SK-N-SH treated with all-trans-retinoic acid at 6 μM for 48 hours (cell line): ENCODE measurements at regions not wholly inside any gene's neighbourhood (a gene's known extent, or its start where the extent isn't known, plus 50 kb on each side); places are given as distances from the start of the nearest gene placed in this dataset.

Experiments
- ATAC-seq: fragments of 200-7000 bp; cut with Tn5 transposase; 3 replicates; pipeline ENCODE4 v1.9.1; 2020; ENCODE audit warnings: mild to moderate bottlenecking, moderate library complexity
- ARNTL ChIP-seq: fragments of 450-650 bp; formaldehyde crosslinking; IDR thresholded peaks from 2 replicates; pipeline ENCODE4 v1.5.0; 2020; ENCODE audit warnings: low read depth, mild to moderate bottlenecking, moderate library complexity, borderline replicate concordance
- BACH2 ChIP-seq: fragments of 250-450 bp; sonication (Bioruptor Pico); IDR thresholded peaks from 2 replicates; pipeline ENCODE4 v1.9.0; 2021; ENCODE audit warnings: mild to moderate bottlenecking, borderline replicate concordance
- CSDC2 ChIP-seq: fragments of 250-450 bp; sonication (Bioruptor Pico); IDR thresholded peaks from 2 replicates; pipeline ENCODE4 v1.5.0; 2020; ENCODE audit warnings: mild to moderate bottlenecking, moderate library complexity
- ESRRG ChIP-seq: fragments of 250-450 bp; sonication (Bioruptor Pico); IDR thresholded peaks from 2 replicates; pipeline ENCODE4 v1.6.1; 2021; ENCODE audit warnings: mild to moderate bottlenecking
- GLIS3 ChIP-seq: fragments of 250-450 bp; sonication (Bioruptor Pico); IDR thresholded peaks from 2 replicates; pipeline ENCODE4 v1.5.0; 2020; ENCODE audit warnings: mild to moderate bottlenecking, moderate library complexity
- ISL1 ChIP-seq: fragments of 250-450 bp; sonication (Bioruptor Pico); IDR thresholded peaks from 2 replicates; pipeline ENCODE4 v2.1.2; 2022; ENCODE audit warnings: mild to moderate bottlenecking, moderate library complexity
- OSR1 ChIP-seq: fragments of 250-450 bp; sonication (Bioruptor Pico); IDR thresholded peaks from 2 replicates; pipeline ENCODE4 v1.8.0; 2022; ENCODE audit warnings: moderate library complexity, mild to moderate bottlenecking, inconsistent platforms
- PPARA ChIP-seq: fragments of 250-450 bp; sonication (Bioruptor Pico); IDR thresholded peaks from 2 replicates; pipeline ENCODE4 v1.5.0; 2020; ENCODE audit warnings: mild to moderate bottlenecking, borderline replicate concordance
- RARB ChIP-seq: fragments of 250-450 bp; sonication (Bioruptor Pico); IDR thresholded peaks from 2 replicates; pipeline ENCODE4 v1.8.0; 2021; ENCODE audit warnings: mild to moderate bottlenecking, moderate library complexity
- SNAI2 ChIP-seq: fragments of 250-450 bp; sonication (Bioruptor Pico); IDR thresholded peaks from 2 replicates; pipeline ENCODE4 v1.5.0; 2020; ENCODE audit warnings: mild to moderate bottlenecking, moderate library complexity
- TCF4 ChIP-seq: fragments of 250-450 bp; sonication (Bioruptor Pico); IDR thresholded peaks from 2 replicates; pipeline ENCODE4 v1.8.0; 2021; ENCODE audit warnings: mild to moderate bottlenecking, moderate library complexity, borderline replicate concordance
- TOX ChIP-seq: fragments of 250-450 bp; sonication (Bioruptor Pico); IDR thresholded peaks from 2 replicates; pipeline ENCODE4 v1.8.0; 2021; ENCODE audit warnings: mild to moderate bottlenecking, moderate library complexity, borderline replicate concordance
- ZC3H10 ChIP-seq: fragments of 250-450 bp; sonication (Bioruptor Pico); IDR thresholded peaks from 2 replicates; pipeline ENCODE4 v1.5.1; 2021; ENCODE audit warnings: mild to moderate bottlenecking, moderate library complexity
- ZFP3 ChIP-seq: fragments of 250-450 bp; sonication (Bioruptor Pico); IDR thresholded peaks from 2 replicates; pipeline ENCODE4 v1.5.0; 2020; ENCODE audit warnings: mild to moderate bottlenecking, moderate library complexity
- ZFP30 ChIP-seq: fragments of 450-650 bp; formaldehyde crosslinking; IDR thresholded peaks from 2 replicates; pipeline ENCODE4 v1.5.0; 2022; ENCODE audit warnings: mild to moderate bottlenecking, moderate library complexity
- ZNF565 ChIP-seq: fragments of 450-650 bp; formaldehyde crosslinking; conservative IDR thresholded peaks from 2 replicates; pipeline ENCODE4 v1.5.0; 2020; ENCODE audit warnings: low read depth, mild to moderate bottlenecking, moderate library complexity
- ZNF70 ChIP-seq: fragments of 450-650 bp; formaldehyde crosslinking; IDR thresholded peaks from 2 replicates; pipeline ENCODE4 v1.5.0; 2020; ENCODE audit warnings: mild to moderate bottlenecking, moderate library complexity
- ZNF8 ChIP-seq: fragments of 450-650 bp; formaldehyde crosslinking; IDR thresholded peaks from 2 replicates; pipeline ENCODE4 v1.5.0; 2020; ENCODE audit warnings: mild to moderate bottlenecking, moderate library complexity
- TF ChIP-seq, protein P1 (sequence below): fragments of 250-450 bp; sonication (Bioruptor Pico); IDR thresholded peaks from 2 replicates; pipeline ENCODE4 v1.8.0; 2021; ENCODE audit warnings: low read depth, mild to moderate bottlenecking, moderate library complexity, borderline replicate concordance
- TF ChIP-seq, protein P2 (sequence below): fragments of 250-450 bp; sonication (Bioruptor Pico); IDR thresholded peaks from 2 replicates; pipeline ENCODE4 v1.8.0; 2020; ENCODE audit warnings: mild to moderate bottlenecking, moderate library complexity, borderline replicate concordance
- TF ChIP-seq, protein P3 (sequence below): fragments of 250-450 bp; sonication (Bioruptor Pico); IDR thresholded peaks from 2 replicates; pipeline ENCODE4 v1.5.1; 2020; ENCODE audit warnings: low read depth, mild to moderate bottlenecking, moderate library complexity
- TF ChIP-seq, protein P4 (sequence below): fragments of 250-450 bp; sonication (Bioruptor Pico); IDR thresholded peaks from 2 replicates; pipeline ENCODE4 v1.5.1; 2021; ENCODE audit warnings: mild to moderate bottlenecking, moderate library complexity

DNA sequence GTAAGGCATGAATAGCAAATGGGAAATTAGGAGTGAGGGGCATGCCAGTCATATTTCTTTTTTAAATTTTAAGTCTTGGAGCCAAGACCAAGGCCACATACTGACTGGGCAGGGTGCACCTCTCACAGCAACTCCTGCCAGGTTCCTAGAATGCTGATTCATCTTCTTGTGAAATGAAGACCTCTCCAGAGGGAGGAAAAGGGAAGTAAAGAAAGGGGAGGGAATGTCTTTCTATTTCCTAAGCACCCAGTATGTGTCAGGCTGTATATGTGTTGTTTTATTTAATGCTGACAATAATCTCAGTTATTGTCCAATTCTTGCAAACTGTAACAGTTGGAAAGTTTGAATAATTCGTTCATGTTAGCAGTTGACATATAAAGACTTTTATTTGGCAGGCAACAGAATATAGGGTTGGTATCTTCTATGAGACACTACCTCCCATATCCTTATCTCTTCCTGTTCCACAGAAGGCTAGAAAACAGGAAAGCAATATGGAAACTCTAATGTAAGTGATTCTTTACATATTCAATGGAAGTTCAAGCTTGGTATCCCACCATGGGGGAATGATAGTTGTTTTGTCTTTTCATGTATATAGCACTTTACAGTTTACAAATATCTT is 259.1 kb upstream of the USP24 start (continued):
- TF ChIP-seq, protein P1, sequence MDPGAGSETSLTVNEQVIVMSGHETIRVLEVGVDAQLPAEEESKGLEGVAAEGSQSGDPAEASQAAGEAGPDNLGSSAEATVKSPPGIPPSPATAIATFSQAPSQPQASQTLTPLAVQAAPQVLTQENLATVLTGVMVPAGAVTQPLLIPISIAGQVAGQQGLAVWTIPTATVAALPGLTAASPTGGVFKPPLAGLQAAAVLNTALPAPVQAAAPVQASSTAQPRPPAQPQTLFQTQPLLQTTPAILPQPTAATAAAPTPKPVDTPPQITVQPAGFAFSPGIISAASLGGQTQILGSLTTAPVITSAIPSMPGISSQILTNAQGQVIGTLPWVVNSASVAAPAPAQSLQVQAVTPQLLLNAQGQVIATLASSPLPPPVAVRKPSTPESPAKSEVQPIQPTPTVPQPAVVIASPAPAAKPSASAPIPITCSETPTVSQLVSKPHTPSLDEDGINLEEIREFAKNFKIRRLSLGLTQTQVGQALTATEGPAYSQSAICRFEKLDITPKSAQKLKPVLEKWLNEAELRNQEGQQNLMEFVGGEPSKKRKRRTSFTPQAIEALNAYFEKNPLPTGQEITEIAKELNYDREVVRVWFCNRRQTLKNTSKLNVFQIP (CRISPR knock-in tag): no peak

DNA sequence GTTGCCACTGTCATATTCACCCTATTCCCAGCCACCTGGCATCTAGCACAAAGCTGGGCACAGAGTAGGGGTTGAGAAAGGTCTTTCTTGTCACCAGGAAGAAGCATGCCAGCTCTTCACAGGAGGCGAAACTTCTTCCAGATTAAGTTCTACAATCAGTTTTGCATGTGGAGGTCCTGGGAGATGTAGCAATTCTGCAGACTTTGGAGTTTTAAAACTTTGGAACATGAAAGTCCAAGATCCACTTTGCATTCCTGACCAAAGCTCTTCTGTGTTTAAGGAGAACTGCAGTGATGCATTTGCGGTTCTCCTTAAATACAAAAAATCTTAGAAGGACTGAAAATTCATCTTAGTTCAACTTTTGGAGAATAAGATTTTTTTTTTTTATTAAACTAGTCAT is 258.5 kb upstream of the USP24 start:
- ATAC-seq: no peak
- no peak for TF ChIP-seq OSR1 (CRISPR knock-in tag)

DNA sequence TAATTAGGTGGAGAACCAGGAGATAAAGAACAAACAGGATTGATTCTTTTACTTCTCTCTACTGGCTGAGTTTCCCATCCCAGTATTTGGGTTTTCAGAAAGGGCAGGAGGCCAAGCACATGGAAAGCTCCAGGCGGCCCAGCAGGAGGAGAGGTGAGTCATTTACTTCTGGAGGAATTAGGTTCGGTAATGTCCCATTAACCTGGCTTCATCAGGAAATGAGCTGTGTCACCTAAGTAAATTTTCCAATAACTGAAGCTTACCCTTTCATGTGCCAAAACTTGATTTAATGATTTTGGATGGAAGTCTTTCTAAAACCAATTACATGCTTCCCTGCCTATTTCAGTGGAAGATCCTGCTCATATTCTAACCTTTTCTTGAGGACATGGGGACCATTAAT is 257.6 kb upstream of the USP24 start:
- ATAC-seq: peak; percentile 58; the same call in 2 of the 3 replicates
- TF ChIP-seq ISL1 (peak; percentile 69), ZC3H10 (peak; percentile 86), TCF4 (no peak), GLIS3 (CRISPR knock-in tag) (no peak), ZNF70 (CRISPR knock-in tag) (no peak)

DNA sequence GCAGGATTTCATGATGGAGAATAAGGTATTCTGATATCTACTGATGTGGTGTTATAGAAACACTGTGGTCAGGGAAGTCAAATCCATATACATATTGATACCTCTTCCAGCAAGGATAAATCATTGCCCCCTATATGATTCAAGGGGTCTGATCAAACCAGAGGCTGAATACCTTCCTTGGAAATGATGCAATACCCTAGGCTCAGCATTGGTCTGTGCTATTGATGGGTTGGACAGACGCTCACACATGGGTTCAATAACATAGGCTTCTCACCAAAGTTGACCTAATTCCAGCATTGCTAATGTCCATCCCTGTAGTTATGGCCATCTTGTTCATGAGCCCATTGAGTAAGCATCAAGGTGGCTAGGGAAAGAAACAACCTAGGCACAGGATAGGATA is 257.0 kb upstream of the USP24 start:
- TF ChIP-seq ZNF565 (CRISPR knock-in tag) (no peak), PPARA (CRISPR knock-in tag) (no peak), TOX (CRISPR knock-in tag) (no peak), SNAI2 (CRISPR knock-in tag) (no peak), ISL1 (no peak), ZNF8 (CRISPR knock-in tag) (no peak), BACH2 (CRISPR knock-in tag) (no peak), RARB (CRISPR knock-in tag) (no peak), TCF4 (no peak), ZFP30 (no peak), OSR1 (CRISPR knock-in tag) (no peak), ESRRG (CRISPR knock-in tag) (no peak), ZFP3 (CRISPR knock-in tag) (no peak)
- TF ChIP-seq, protein P2, sequence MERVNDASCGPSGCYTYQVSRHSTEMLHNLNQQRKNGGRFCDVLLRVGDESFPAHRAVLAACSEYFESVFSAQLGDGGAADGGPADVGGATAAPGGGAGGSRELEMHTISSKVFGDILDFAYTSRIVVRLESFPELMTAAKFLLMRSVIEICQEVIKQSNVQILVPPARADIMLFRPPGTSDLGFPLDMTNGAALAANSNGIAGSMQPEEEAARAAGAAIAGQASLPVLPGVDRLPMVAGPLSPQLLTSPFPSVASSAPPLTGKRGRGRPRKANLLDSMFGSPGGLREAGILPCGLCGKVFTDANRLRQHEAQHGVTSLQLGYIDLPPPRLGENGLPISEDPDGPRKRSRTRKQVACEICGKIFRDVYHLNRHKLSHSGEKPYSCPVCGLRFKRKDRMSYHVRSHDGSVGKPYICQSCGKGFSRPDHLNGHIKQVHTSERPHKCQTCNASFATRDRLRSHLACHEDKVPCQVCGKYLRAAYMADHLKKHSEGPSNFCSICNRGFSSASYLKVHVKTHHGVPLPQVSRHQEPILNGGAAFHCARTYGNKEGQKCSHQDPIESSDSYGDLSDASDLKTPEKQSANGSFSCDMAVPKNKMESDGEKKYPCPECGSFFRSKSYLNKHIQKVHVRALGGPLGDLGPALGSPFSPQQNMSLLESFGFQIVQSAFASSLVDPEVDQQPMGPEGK (CRISPR knock-in tag): no peak
- TF ChIP-seq, protein P1 (CRISPR knock-in tag): no peak
- TF ChIP-seq, protein P3, sequence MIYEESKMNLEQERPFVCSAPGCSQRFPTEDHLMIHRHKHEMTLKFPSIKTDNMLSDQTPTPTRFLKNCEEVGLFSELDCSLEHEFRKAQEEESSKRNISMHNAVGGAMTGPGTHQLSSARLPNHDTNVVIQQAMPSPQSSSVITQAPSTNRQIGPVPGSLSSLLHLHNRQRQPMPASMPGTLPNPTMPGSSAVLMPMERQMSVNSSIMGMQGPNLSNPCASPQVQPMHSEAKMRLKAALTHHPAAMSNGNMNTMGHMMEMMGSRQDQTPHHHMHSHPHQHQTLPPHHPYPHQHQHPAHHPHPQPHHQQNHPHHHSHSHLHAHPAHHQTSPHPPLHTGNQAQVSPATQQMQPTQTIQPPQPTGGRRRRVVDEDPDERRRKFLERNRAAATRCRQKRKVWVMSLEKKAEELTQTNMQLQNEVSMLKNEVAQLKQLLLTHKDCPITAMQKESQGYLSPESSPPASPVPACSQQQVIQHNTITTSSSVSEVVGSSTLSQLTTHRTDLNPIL (CRISPR knock-in tag): no peak
- ATAC-seq: no peak

DNA sequence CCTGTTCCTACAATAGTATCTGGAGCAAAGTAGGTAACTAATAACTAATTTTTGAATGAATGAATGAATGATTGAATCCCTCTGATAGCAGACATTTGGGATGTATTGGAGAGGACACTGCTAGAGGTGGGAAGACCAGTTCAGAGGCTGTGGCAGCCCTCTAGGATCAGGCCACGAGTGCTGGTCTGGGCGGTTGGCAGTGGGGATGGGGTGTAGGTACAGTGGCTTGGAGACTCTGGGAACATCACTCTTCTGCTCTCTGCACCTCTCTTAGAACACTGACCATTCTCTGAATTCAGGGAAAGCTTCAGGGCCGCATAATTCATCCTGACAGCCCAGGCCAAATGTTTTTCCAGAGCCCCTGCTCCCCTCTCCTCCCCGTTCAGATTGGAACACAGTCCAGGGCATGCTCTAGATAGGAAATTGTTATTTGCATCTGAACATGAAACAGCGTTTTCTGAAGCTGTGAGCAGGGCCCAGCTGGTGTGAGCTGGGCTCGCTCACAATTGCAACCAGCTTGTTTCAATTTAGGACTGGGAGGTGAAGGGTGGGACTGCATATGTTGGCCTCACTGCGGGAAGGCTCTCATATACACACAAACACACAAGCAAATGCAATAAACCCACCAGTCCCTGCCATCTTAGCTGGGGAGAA is 253.1 kb upstream of the USP24 start:
- ATAC-seq: peak; percentile 36; the same call in 2 of the 3 replicates
- TF ChIP-seq ISL1: no peak
- TF ChIP-seq BACH2 (CRISPR knock-in tag): no peak
- TF ChIP-seq GLIS3 (CRISPR knock-in tag): no peak
- TF ChIP-seq RARB (CRISPR knock-in tag): no peak
- TF ChIP-seq, protein P3 (CRISPR knock-in tag): no peak
- TF ChIP-seq, protein P4, sequence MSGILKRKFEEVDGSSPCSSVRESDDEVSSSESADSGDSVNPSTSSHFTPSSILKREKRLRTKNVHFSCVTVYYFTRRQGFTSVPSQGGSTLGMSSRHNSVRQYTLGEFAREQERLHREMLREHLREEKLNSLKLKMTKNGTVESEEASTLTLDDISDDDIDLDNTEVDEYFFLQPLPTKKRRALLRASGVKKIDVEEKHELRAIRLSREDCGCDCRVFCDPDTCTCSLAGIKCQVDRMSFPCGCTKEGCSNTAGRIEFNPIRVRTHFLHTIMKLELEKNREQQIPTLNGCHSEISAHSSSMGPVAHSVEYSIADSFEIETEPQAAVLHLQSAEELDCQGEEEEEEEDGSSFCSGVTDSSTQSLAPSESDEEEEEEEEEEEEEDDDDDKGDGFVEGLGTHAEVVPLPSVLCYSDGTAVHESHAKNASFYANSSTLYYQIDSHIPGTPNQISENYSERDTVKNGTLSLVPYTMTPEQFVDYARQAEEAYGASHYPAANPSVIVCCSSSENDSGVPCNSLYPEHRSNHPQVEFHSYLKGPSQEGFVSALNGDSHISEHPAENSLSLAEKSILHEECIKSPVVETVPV (CRISPR knock-in tag): no peak
- no peak for TF ChIP-seq ZFP30
- no peak for TF ChIP-seq SNAI2 (CRISPR knock-in tag)
- TF ChIP-seq PPARA (CRISPR knock-in tag): no peak
- TF ChIP-seq CSDC2 (CRISPR knock-in tag): no peak
- no peak for TF ChIP-seq ARNTL (CRISPR knock-in tag)
- TF ChIP-seq ESRRG (CRISPR knock-in tag): no peak
- no peak for TF ChIP-seq ZNF565 (CRISPR knock-in tag)
- no peak for TF ChIP-seq ZFP3 (CRISPR knock-in tag)
- no peak for TF ChIP-seq ZC3H10
- TF ChIP-seq, protein P2 (CRISPR knock-in tag): no peak
